22Rv1 (cell line): ENCODE measurements at regions not wholly inside any gene's neighbourhood (a gene's known extent, or its start where the extent isn't known, plus 50 kb on each side); places are given as distances from the start of the nearest gene placed in this dataset.

Source experiments
- ZFX ChIP-seq: fragments of 450-650 bp; IDR thresholded peaks from 2 replicates; pipeline ENCODE4 v1.6.1; 2017; ENCODE audit warnings: antibody characterized with exemption, borderline replicate concordance
- TF ChIP-seq, protein P1 (sequence below): fragments of 450-650 bp; IDR thresholded peaks from 2 replicates; pipeline ENCODE4 v1.5.1; 2017; ENCODE audit warnings: mild to moderate bottlenecking

DNA sequence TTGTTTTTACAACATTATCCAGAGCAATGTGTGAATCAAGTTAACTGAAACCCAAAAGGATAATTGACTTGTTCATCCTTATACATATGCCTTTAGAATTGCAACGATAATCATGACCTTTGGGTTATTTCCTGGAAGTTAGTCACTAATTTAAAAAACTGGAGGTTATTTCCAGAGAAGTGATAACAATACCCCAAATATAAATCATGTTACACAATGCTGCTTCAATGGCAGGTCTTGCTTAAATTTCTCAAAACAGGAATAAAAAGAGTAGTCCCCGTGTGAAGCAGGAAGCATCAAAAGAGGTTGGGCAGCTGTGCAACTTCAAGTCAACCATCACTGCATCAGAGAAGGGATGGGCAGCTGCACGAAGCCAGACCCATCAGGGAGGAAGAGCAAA is 134.4 kb downstream of the EFNB2 start:
- TF ChIP-seq, protein P1, sequence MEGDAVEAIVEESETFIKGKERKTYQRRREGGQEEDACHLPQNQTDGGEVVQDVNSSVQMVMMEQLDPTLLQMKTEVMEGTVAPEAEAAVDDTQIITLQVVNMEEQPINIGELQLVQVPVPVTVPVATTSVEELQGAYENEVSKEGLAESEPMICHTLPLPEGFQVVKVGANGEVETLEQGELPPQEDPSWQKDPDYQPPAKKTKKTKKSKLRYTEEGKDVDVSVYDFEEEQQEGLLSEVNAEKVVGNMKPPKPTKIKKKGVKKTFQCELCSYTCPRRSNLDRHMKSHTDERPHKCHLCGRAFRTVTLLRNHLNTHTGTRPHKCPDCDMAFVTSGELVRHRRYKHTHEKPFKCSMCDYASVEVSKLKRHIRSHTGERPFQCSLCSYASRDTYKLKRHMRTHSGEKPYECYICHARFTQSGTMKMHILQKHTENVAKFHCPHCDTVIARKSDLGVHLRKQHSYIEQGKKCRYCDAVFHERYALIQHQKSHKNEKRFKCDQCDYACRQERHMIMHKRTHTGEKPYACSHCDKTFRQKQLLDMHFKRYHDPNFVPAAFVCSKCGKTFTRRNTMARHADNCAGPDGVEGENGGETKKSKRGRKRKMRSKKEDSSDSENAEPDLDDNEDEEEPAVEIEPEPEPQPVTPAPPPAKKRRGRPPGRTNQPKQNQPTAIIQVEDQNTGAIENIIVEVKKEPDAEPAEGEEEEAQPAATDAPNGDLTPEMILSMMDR, result no peak
- TF ChIP-seq ZFX, result no peak
